ENCODE measurements at regions not wholly inside any gene's neighbourhood (a gene's known extent, or its start where the extent isn't known, plus 50 kb on each side); places are given as distances from the start of the nearest gene placed in this dataset.

GRCh38 chr9:13575558-13575957 lies 296.1 kb upstream of the MPDZ start:
- TF ChIP-seq CTCF (IDR thresholded peaks at IDR 0.05; ENCODE audit: low read depth, low read length, poor library complexity, severe bottlenecking) (no peak), EZH2phosphoT487 (IDR thresholded peaks at IDR 0.05; ENCODE audit: borderline replicate concordance, low read length) (no peak)

All from DOHH2 (cell line).